GM10248 (cell line): ENCODE measurements at regions not wholly inside any gene's neighbourhood (a gene's known extent, or its start where the extent isn't known, plus 50 kb on each side); places are given as distances from the start of the nearest gene placed in this dataset.

Experiments used
- CTCF ChIA-PET: fragments of 300-600 bp; sonication (Branson Sonifier 250); formaldehyde crosslinking; extraction: SDS; loops from one replicate; lab custom pipeline; 2021; ENCODE audit warnings: antibody characterized with exemption; lab: Yijun Ruan, JAX
- POLR2A ChIA-PET: fragments of 350-650 bp; sonication (Branson Sonifier 250); formaldehyde crosslinking; extraction: SDS; loops from one replicate; lab custom pipeline; 2020; ENCODE audit warnings: antibody characterized with exemption; lab: Yijun Ruan, JAX
- DNase-seq: peaks from one replicate; pipeline ENCODE4 v3.0.0; 2012; ENCODE audit errors: extremely low spot score
- TF ChIP-seq, protein P1 (sequence below): IDR thresholded peaks from 2 replicates; pipeline ENCODE4 v1.5.1; 2012; ENCODE audit warnings: mild to moderate bottlenecking, low read depth; ENCODE audit errors: extremely low read depth, missing control alignments, control extremely low read depth

- ChIA-PET CTCF (no interaction called here), POLR2A (no interaction called here)
- no peak for DNase-seq
- TF ChIP-seq, protein P1, sequence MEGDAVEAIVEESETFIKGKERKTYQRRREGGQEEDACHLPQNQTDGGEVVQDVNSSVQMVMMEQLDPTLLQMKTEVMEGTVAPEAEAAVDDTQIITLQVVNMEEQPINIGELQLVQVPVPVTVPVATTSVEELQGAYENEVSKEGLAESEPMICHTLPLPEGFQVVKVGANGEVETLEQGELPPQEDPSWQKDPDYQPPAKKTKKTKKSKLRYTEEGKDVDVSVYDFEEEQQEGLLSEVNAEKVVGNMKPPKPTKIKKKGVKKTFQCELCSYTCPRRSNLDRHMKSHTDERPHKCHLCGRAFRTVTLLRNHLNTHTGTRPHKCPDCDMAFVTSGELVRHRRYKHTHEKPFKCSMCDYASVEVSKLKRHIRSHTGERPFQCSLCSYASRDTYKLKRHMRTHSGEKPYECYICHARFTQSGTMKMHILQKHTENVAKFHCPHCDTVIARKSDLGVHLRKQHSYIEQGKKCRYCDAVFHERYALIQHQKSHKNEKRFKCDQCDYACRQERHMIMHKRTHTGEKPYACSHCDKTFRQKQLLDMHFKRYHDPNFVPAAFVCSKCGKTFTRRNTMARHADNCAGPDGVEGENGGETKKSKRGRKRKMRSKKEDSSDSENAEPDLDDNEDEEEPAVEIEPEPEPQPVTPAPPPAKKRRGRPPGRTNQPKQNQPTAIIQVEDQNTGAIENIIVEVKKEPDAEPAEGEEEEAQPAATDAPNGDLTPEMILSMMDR = no peak
Observed at GRCh38 chr11:70782401-70782913, 384.1 kb downstream of the CTTN start.

DNA sequence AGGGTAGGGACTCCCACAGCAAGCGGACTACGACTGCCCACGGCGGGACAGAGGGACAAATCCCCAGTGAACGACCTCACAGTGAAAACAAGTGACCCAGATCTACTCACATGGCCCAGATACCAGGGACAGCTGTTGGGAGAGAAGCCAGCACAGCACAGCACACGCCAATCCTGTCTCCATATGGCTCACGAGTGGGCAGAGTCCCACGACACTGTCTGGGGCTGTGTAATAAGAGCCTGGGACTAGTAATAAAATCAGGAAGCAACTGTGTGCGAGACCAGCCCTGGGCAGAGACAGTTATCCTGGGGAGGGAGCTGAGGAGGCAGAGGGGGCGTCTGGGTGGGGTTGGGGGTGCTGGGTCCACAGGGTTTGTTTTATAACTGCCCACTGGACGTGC, 385.0 kb downstream of the CTTN start:
- no peak for DNase-seq
- POLR2A ChIA-PET = no interaction called here
- TF ChIP-seq, protein P1 = no peak
- CTCF ChIA-PET = no interaction called here

DNA sequence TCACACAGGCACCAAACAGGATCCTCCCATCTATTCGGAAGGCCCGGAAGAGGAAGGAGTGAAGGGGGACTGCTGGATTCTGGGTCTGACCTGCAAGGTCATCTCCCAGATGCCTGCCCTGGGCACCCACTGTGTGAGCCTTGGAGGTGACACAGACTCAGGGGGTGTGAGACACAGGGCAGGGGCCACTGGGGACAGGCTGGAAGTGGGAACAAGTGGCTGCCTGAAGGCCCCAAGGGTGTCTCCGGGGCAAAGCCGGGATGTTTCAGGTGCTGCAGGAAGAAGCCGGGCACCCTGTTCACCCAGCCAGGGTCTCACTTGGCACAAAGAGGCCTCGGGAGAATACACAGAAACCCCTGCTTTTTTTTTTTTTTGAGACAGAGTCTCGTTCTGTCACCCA, 385.5 kb downstream of the CTTN start:
- DNase-seq = no peak
- POLR2A ChIA-PET = no interaction called here
- TF ChIP-seq, protein P1 = no peak
- CTCF ChIA-PET = no interaction called here

GRCh38 chr11:70785372-70785771, 387.0 kb downstream of the CTTN start:
- TF ChIP-seq, protein P1 = no peak
- ChIA-PET POLR2A (no interaction called here), CTCF (no interaction called here)
- no peak for DNase-seq

GRCh38 chr11:70786021-70786665, 387.8 kb downstream of the CTTN start:
- CTCF ChIA-PET = no interaction called here
- no peak for DNase-seq
- TF ChIP-seq, protein P1 = no peak

GRCh38 chr11:70788248-70789022, 390.1 kb downstream of the CTTN start:
- POLR2A ChIA-PET = no interaction called here
- TF ChIP-seq, protein P1 = no peak
- CTCF ChIA-PET = no interaction called here
- DNase-seq = no peak

More at GRCh38 chr11:70786021-70786665, 387.8 kb downstream of the CTTN start:
- POLR2A ChIA-PET = no interaction called here
